ENCODE measurements at regions not wholly inside any gene's neighbourhood (a gene's known extent, or its start where the extent isn't known, plus 50 kb on each side); places are given as distances from the start of the nearest gene placed in this dataset.

DNA sequence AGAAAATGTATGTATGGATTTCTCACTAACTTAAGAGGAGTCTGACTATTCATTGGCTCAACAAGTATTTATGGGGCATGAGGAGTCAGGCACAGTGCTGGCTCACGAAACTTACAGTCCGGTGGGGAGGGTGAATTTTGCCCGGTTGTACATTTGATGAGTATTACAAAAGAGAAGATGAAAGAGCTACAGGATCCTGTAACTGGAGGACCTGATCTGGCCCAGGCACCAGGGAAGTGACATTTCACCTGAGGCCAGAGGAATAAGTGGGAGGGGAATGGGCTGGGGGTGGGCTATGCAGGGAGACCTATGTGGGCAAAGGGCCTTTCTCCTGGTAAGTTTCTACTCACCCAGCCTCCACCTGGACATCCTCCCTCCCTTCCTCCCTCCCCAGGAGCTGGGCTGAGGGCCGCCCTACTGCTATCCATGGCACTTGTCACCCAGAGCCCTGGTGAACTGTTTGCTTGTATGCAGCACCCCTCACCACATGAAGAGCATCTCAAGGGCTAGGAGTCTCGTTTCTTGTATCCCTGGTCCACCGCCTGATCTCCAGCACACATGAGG lies 101.1 kb upstream of the ZNF438 start:
- TF ChIP-seq, protein P1, sequence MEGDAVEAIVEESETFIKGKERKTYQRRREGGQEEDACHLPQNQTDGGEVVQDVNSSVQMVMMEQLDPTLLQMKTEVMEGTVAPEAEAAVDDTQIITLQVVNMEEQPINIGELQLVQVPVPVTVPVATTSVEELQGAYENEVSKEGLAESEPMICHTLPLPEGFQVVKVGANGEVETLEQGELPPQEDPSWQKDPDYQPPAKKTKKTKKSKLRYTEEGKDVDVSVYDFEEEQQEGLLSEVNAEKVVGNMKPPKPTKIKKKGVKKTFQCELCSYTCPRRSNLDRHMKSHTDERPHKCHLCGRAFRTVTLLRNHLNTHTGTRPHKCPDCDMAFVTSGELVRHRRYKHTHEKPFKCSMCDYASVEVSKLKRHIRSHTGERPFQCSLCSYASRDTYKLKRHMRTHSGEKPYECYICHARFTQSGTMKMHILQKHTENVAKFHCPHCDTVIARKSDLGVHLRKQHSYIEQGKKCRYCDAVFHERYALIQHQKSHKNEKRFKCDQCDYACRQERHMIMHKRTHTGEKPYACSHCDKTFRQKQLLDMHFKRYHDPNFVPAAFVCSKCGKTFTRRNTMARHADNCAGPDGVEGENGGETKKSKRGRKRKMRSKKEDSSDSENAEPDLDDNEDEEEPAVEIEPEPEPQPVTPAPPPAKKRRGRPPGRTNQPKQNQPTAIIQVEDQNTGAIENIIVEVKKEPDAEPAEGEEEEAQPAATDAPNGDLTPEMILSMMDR (IDR thresholded peaks at IDR 0.05; ENCODE audit: low read length) = no peak
- no peak for TF ChIP-seq EZH2 (IDR thresholded peaks at IDR 0.05; ENCODE audit: borderline replicate concordance, low read length)

Data from OCI-LY1 (cell line).